ENCODE measurements at regions not wholly inside any gene's neighbourhood (a gene's known extent, or its start where the extent isn't known, plus 50 kb on each side); places are given as distances from the start of the nearest gene placed in this dataset.

DNA sequence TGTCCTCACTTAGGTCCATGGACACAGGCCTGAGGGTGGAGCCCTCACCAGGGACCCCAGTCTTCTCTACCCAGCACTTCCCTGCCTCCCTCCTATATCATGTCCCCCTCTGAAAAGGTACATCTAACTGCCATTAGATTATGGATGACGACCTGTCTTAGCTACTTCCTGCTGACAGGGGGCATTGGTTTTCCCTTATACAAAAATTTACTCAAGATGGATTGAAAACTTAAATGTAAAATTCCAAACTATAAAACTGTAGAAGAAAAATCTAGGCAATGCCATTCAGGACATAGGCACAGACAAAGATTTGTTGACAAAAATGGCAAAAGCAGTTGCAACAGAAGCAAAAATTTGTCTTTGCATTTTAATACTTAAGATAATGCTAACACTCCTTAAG, 623.2 kb upstream of the FAM174A start:
- DNase-seq = no peak

DNA sequence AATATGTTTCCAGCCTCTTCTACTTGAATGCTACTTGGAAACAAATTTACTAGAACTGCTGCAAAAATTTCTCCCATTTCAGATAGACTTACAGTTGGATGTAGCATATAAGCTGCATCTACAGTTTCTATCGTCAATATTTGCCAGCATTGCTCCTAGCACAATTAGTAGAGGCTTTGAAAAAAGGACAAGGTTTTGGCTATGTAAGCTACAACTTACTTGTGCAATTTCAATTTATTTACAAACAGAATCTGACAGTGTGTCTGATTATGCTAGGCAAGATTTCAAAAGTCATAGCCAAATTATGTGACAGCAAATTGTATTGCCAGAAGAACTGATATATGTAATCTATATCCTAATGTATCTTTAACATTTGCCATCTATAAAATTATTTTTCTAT, 628.4 kb upstream of the FAM174A start:
- DNase-seq = no peak

DNA sequence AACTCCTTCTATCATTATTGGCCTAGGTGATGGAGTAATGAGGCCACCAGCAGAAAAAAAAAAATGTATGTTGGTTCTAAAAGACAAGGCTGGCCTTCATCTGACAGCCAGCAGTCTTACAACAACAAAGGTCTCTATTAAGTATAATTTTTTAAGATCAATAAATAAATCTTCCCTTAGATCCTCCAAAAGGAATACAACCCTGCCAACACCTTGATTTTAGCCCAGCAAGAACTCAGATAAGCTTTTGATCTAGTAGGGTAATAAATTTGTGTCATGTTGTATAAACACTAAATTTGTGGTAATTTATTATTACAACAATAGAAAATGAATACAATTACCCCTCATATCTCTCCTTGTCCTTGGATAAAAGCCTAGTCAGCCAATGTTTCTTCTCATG, 633.2 kb upstream of the FAM174A start:
- no peak for DNase-seq

DNA sequence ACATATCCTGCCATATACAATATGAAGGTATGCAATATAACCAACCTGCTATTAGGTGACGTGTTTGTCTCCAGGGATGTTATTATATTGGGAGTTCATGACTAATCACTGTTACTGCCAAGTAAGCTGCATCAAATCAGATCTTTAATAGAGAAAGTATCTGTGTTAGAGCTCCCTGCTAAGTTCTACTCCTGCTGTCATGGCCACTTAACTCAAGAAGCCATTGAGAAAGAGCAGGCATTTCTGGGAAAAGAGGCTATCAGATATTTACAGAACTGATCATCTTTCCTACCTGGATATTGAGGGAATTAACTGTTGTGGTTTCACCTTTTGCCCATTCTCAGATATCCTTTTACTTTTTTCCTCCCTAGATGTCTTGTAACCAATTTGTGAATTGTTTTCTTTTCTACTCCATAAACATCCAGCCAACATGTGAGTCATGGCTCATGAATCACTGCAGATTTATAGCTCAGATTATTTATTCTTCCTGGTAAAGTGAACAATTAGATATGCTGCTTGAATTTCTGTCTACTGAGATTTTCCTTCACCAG, 634.8 kb upstream of the FAM174A start:
- no peak for DNase-seq

DNA sequence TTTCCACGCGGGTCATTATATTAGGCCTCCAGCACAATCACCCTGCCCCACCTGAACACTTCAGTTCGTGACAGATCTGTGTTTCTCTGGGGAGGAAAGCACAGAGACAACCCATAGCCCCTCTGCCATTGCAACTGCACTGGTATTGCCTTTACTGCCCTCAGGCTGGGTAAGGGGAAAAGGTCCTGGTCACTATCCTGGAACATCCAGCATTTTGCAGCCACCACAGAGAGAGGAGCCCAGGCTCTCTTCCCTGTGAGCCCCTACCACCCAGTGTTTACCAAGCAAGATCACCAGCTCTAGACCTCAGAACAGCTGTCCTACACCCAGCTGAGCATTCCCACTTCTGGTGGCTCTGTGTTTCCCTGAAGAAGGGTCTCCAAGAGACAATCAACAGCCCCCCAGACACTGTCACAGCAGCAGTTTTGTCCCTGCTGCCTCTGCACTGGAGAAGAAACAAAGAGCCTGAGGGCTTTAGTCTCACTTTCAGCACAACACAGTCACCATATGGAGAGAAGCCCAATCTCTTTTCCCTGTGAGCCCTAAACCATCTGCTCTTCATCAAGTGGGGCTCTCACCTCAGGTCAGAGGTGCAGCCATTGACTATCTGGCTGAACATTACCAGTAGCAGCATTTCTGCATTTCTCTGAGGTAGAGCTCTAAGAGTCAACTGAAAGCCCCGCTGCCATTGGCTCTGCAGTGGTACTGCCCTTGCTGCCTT, 655.2 kb upstream of the FAM174A start:
- no peak for DNase-seq

DNA sequence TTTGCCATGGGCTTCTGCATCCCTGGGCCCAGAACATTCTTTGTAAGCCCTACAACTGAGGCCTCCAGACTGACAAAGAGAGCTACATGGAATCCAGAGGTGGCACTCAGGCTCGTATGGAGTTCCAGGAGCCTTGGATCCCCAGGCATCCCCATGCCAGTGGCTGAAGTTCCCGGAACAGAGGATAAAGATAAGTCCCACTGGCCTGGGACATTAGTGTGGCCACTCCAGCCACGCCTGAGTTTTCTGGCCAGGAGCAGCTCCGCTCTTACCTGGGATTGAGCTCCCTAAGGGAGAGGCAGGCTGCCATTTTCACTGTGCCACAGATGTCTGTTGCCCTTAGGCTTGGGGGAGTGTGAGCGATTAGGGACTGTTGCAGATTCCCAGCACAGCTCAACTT, 656.3 kb upstream of the FAM174A start:
- no peak for DNase-seq

DNA sequence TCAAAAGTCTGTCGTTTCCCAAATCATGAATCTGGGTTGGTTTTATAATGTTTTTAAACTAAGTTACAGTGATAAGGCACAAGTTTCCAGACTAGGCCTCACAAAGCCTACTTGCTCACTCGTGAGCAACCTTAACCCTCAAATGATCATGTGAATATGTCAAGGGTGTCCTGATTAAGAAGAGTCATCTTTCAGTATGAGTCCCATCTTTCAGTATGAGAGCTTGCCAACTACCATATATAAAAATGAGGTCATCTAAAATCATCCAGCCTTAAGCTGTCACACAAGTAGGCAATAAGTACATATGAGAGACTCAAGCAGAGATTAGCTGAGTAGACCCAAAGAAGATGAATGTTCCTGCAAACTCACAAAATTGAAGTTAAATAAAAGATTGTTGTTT, 668.4 kb upstream of the FAM174A start:
- no peak for DNase-seq

DNA sequence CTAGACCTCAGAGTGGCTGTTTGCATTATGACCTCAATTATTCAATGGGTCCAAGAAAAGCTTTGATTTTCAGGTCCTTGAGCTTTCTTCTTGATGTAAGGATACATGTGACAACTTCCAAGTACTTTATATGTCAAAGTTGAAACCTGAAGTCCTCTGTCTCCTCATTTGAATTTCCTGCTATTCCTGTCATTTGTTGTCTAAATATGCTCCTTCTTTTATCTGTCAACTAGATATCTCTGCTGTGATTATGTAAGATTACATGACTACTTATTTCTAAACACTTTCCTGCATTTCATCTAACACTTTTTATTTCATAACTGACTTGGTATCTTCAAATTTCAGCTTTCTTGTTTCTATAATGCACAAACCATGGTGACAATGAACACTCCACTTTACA, 670.0 kb upstream of the FAM174A start:
- no peak for DNase-seq

DNA sequence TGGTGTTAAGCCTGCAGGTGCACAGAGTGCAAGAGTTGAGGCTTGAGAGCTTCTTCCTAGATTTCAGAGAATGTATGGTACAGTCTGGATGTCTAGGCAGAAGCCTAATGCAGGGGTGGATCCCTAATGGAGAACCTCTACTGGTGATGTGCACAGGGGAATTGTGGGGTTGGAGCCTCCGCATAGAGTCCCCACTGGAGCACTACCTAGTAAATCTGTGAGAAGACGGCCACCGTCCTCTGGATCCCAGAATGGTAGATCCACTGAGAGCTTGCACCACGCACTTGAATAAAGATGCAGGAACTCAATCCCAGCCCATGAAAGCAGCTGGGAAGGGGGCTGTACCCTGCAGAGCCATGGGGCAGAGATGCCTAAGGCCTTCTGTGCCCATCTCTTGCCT, 699.4 kb upstream of the FAM174A start:
- no peak for DNase-seq

DNA sequence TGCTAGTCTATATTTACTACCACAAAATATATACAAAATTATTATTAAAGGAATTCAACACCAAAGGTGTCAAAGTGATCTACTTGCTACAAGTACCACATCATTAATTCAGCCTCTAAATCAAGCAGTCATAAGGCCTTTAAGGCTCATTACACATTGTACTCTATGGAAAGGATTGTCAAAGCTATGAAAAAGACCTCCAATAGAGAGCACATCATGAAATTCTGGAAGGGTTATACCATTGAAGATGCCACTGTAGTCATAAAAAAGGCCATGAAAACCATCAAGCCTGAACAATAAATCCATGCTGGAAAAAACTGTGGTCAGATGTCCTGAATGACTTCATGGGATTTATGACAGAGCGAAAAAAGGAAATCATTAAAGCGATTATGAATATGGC, 708.0 kb upstream of the FAM174A start:
- no peak for DNase-seq

DNA sequence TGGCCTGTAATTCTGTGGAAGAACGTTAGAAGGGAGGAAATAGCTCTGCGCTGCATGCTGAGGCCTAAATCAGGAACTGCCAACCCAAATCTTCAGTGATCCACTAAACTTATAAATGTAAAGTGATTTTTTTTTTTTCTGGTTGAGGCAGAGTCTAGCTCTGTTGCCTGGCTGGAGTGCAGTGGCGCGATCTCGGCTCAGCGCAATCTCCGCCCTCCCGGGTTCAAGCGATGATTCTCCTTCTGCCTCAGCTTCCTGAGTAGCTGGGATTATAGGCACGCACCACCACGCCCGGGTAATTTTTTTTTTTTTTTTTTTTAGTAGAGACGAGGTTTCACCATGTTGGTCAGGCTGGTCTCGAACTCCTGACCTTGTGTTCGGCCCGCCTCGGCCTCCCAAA, 717.4 kb upstream of the FAM174A start:
- no peak for DNase-seq

DNA sequence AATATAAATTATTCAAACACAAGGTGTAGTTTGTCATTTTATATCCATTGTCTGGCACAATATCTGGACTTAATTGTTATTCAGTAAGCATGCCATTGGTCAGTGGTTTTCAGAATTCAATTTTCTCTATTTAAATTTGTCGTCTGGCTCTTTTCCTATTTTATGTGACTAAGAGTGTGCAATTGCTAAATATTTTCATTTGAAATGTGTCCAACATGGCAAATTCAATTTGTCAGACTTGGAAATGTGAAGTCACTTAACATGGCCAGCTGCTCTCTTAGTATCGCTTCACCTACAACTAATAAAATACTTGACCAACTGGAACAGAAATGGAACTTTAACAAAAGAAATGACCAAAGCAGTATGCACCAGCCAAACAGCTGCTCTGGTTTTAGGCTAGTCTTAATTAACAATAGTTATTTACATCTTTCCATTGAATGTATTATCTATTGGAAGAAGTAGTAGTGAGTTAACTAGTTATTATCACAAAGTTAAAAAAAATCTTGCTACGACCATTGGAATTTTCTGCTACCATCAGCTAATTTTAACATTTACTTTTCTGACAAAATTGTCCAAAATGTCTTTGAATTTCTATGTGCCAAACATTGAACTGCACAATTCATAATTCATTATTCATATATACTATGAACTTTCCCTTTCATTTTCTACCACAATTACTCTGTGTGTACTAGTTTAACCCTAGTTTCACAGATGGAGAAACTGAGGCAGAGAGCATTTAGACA, 720.7 kb upstream of the FAM174A start:
- no peak for DNase-seq

DNA sequence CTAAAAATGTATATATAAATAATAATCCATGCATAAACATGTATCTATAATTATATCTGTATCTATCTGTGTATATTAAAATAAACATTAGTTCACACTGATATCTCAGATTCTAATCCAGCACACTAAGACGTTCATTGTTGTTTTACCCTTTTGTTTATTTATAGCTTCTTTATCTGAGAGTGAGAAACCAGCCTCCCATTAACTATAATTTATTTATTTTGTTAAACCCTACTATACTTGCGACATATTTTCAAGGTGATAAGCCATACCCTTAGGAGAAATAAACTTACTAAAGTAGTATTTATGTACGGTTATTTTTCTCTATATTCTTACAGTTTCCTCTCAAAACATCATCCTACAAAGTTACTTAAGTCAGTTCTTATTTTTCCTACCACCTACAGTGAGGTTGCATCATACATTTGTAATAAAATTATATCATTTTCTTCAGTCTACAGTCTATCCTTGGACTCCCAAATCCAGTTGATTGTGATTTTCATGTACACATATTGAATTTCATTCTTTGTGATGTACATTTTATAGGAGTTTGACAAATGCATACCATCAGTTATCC, 726.4 kb upstream of the FAM174A start:
- DNase-seq = no peak

DNA sequence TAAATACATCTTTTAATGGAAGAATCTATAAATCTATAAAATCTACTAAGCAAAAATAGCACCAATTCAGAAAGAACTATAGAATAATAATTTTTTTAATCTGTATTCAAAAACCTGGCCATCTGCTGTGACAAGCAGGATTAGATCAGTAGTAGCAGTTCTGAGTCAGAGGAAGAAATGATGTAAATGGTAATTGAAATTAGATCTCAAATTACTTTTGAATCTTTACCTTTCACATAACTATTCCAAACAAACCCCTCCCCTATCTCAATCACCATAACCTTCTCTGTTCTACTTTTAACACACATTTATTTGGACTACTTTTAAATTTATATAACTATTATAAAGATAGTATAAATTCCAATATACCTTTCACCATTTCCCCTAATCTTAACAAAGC, 727.8 kb upstream of the FAM174A start:
- DNase-seq = no peak

DNA sequence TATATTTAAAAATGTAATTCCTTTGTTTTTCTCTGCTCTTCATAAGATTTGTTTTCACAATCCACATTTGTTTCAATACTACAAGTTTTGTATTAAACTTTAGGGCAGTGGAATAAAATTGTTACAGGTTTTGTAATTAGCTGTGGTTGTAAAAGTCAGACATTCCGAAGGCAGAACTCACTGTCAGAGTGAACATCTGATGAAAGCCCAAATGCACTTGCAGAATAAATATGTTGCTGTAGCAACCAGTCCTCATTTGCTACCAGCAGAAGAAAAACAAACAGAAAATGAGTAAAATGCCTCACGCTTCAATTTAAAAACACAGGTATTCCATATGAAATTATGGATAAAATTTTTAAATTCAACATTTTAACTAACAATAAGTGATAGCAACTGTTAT, 740.1 kb upstream of the FAM174A start:
- no peak for DNase-seq

DNA sequence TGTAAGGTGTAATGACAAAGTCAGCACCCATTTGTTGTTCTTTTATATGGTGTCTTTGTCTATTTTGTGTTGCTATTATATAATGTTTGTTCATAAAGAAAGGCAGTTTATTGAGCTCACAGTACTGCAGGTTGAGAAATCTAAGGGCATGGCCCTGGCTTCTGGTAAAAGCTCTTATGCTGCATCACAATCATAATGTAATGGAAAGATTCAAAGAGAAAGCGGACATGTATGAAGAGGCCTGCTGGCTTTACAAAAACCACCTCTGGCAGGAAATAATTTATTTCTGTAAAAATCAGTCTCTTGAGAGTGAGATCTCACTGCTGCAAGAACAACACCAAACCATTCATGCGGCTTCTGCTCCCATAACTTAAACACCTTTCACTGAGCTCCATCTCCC, 746.7 kb upstream of the FAM174A start:
- no peak for DNase-seq

DNA sequence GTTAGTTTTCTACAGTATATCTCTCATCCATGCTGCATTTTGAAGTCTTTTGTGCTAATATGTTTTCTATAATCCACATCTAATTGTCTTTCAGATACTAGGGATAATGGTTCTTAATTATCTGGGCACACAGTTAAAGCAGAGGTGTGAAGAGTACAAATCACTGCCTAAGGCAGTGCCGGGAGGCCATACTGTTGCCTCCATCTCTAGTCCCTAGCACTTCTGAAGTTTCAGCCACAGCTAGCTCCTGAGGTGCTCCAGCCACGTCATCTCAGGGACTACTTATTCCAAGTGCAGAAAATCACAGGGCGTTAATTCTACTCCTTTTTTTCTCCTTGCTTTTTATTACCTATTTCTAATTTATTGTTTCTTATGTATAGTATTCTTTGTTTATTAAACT, 760.0 kb upstream of the FAM174A start:
- no peak for DNase-seq

DNA sequence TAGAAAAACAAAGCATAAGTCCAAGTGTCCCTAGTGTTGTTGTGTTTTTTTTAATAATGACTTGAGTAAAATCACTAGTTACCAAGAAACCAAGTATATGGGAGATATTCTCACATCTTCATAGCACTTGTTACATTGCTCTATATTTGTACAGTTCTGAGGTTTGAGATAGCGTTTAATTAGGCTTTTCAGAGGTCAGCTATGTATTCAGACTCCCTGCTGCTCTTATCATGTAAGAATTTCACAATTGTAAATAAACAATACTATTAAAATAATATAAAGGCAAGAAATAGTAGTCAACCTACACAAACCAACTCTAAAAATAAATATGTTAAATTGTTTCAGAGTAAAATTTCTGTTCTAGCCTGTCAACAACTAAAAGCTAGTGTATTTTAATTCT, 761.9 kb upstream of the FAM174A start:
- DNase-seq = no peak

DNA sequence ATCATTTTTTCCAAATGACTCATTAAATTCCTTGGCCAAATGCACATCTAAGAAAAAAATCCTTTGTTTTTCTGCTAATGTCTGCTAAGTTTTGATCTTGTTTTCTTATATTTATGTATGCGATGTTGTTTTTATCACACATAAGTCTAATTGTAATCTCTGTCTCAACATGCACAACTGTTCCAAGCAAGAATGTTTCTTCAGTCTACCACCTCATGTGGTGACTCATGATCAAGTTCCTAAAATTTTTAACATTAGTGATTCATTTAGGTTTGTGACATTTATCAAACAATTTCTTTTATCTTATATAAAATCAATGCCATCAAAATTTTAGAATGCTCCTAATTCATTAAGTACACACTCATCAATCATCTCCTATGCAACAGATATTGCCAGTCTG, 763.9 kb upstream of the FAM174A start:
- DNase-seq = no peak

DNA sequence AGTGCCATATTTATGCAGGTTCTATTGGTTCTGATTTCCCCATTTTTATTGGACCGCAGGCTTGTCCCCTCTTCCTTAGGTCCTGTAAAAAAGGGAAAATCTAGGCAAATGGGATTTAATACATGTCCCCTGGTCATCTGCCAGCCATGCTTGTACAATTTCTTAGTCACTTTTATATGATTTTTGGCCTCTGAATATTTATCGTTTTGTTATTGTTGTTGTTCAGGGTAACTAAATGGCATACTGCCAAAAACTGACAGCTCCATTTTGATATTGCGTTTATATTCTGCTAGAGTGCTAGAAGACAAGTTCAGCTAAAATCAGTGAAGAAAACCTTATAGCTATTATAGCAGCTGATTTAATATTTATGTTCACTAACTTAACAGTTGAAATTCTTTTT, 770.2 kb upstream of the FAM174A start:
- no peak for DNase-seq

DNA sequence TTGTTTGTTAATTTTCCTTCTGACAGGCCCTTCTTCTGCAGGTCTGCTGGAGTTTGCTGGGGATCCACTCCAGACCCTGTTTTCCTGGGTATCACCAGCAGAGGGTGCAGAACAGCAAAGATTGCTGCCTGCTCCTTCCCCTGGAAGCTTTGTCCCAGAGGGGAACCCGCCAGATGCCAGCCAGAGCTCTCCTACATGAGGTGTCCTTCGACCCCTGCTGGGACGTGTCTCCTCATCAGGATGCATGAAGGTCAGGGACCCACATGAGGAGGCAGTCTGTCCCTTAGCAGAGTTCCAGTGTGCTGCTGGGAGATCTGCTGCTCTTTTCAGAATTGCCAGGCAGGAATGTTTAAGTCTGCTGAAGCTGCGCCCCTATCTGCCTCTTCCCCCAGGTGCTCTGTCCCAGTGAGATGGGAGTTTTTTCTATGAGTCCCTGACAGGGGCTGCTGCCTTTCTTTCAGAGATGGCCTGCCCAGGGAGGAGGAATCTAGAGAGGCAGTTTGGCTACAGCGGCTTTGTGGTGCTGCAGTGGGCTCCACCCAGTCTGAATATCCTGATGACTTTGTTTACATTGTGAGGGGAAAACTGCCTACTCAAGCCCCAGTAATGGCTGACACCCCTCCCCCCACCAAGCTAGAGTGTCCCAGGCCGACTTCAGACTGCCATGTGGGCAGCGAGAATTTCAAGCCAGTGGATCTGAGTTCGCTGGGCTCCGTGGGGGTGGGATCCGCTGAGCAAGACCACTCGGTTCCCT, 772.0 kb upstream of the FAM174A start:
- DNase-seq = no peak

DNA sequence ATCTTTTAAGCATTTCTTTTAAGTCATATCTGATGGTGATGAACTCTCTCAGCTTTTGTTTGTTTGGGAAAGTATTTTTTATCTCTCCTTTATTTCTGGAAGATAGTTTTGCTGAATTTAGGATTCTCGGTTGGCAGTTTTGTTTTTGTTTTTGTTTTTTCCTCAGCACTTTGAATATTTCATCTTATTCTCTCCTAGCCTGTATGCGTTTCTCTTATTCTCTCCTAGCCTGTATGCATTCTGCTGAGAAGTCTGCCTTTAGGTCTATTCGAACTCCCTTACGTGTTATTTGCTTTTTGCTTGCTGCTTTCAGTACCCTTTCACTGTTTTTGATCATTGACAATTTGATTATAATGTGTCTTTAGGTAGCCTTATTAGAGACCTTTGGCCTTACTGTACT, 787.8 kb upstream of the FAM174A start:
- DNase-seq = no peak

All from anterior cingulate cortex (tissue), 58 donors.